MM.1S (cell line): ENCODE measurements at regions not wholly inside any gene's neighbourhood (a gene's known extent, or its start where the extent isn't known, plus 50 kb on each side); places are given as distances from the start of the nearest gene placed in this dataset.

ENCODE experiments used
- DNase-seq: peaks from one replicate; pipeline ENCODE4 v3.0.0-alpha.2; 2015
- H2AFZ ChIP-seq: fragments of 300-600 bp; sonication (generic); 2 replicates; pipeline ENCODE4 v1.6.0; 2016; ENCODE audit warnings: antibody characterized with exemption, low read length
- H3F3A ChIP-seq: fragments of 300-600 bp; sonication (generic); 2 replicates; pipeline ENCODE4 v1.6.1; 2016; ENCODE audit warnings: mild to moderate bottlenecking, antibody characterized with exemption, low read length, moderate library complexity, mixed read lengths; ENCODE audit not compliant: insufficient read depth
- H3K27ac ChIP-seq: fragments of 300-600 bp; sonication (generic); 2 replicates; pipeline ENCODE4 v1.5.1; 2016; ENCODE audit warnings: mild to moderate bottlenecking, low read length
- H3K27me3 ChIP-seq: fragments of 300-600 bp; sonication (generic); replicated peaks from 2 replicates; pipeline ENCODE4 v1.6.0; 2016; ENCODE audit warnings: low read length; ENCODE audit not compliant: insufficient read depth
- H3K36me3 ChIP-seq: fragments of 300-600 bp; sonication (generic); replicated peaks from 2 replicates; pipeline ENCODE4 v1.6.1; 2016; ENCODE audit warnings: mild to moderate bottlenecking, low read length, mixed read lengths; ENCODE audit not compliant: insufficient read depth
- H3K4me1 ChIP-seq: fragments of 300-600 bp; sonication (generic); 2 replicates; pipeline ENCODE4 v1.6.1; 2016; ENCODE audit warnings: low read length, mixed read lengths
- H3K4me2 ChIP-seq: fragments of 300-600 bp; sonication (generic); 2 replicates; pipeline ENCODE4 v1.6.0; 2016; ENCODE audit warnings: low read depth, low read length
- H3K4me3 ChIP-seq: fragments of 300-600 bp; sonication (generic); 2 replicates; pipeline ENCODE4 v1.5.1; 2016; ENCODE audit warnings: low read length, mixed read lengths
- H3K79me2 ChIP-seq: fragments of 300-600 bp; sonication (generic); 2 replicates; pipeline ENCODE4 v1.6.1; 2016; ENCODE audit warnings: mixed run types, low read length, mixed read lengths
- H3K9ac ChIP-seq: fragments of 300-600 bp; sonication (generic); 2 replicates; pipeline ENCODE4 v1.6.1; 2016; ENCODE audit warnings: low read length, mixed read lengths
- H3K9me2 ChIP-seq: fragments of 300-600 bp; sonication (generic); replicated peaks from 2 replicates; pipeline ENCODE4 v1.6.1; 2016; ENCODE audit warnings: mild to moderate bottlenecking, low read length, mixed read lengths; ENCODE audit not compliant: insufficient read depth
- H3K9me3 ChIP-seq: fragments of 300-600 bp; sonication (generic); replicated peaks from 2 replicates; pipeline ENCODE4 v1.6.1; 2016; ENCODE audit warnings: mild to moderate bottlenecking, low read length, mixed read lengths; ENCODE audit not compliant: insufficient read depth
- H4K20me1 ChIP-seq: fragments of 300-600 bp; sonication (generic); 2 replicates; pipeline ENCODE4 v1.6.1; 2016; ENCODE audit warnings: mild to moderate bottlenecking, low read length, moderate library complexity, mixed read lengths; ENCODE audit not compliant: insufficient read depth
- EZH2 ChIP-seq: fragments of 300-600 bp; sonication (generic); optimal IDR thresholded peaks from 2 replicates; pipeline ENCODE3; 2017; ENCODE audit warnings: low read depth, mild to moderate bottlenecking, antibody characterized with exemption, low read length, mixed read lengths
- EZH2phosphoT487 ChIP-seq: fragments of 300-600 bp; sonication (generic); IDR thresholded peaks from 2 replicates; pipeline ENCODE4 v1.6.1; 2018; ENCODE audit warnings: antibody characterized with exemption, low read length
- TF ChIP-seq, protein P1 (sequence below): fragments of 300-600 bp; sonication (generic); IDR thresholded peaks from 2 replicates; pipeline ENCODE4 v1.5.1; 2016; ENCODE audit warnings: antibody characterized with exemption, low read length, mixed read lengths

DNA sequence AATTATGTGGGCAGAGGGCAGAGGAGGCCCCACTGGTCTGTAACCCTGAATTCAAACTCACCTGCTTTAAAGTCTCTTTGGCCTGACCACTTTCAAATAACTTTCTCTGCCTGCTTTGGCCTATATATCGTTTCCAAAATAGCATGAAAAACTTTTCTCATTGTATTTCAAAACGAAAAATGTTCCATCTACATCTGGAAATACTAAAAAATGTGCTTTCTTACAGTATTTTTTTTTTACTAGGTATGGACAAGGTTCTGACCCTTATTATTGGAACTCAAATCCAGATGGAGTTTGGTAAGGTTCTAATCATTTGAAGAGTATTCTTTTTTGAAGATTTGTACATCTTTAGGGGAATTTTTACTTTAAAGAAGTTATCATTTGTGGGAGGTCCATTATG, 241.9 kb downstream of the PAX1 start:
- H3K9me3 ChIP-seq = no peaks in the 10 kb centered on the region
- H3K9ac ChIP-seq = no peak overlapping the region
- no peaks in the 10 kb centered on the region for H3F3A ChIP-seq
- H3K4me2 ChIP-seq = no peak overlapping the region
- H3K4me3 ChIP-seq = no peak overlapping the region
- H3K27ac ChIP-seq = no peak overlapping the region
- TF ChIP-seq EZH2 (no peak), EZH2phosphoT487 (no peak)
- TF ChIP-seq, protein P1, sequence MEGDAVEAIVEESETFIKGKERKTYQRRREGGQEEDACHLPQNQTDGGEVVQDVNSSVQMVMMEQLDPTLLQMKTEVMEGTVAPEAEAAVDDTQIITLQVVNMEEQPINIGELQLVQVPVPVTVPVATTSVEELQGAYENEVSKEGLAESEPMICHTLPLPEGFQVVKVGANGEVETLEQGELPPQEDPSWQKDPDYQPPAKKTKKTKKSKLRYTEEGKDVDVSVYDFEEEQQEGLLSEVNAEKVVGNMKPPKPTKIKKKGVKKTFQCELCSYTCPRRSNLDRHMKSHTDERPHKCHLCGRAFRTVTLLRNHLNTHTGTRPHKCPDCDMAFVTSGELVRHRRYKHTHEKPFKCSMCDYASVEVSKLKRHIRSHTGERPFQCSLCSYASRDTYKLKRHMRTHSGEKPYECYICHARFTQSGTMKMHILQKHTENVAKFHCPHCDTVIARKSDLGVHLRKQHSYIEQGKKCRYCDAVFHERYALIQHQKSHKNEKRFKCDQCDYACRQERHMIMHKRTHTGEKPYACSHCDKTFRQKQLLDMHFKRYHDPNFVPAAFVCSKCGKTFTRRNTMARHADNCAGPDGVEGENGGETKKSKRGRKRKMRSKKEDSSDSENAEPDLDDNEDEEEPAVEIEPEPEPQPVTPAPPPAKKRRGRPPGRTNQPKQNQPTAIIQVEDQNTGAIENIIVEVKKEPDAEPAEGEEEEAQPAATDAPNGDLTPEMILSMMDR = no peak
- no peaks in the 10 kb centered on the region for H4K20me1 ChIP-seq
- no peak for DNase-seq
- no peaks in the 10 kb centered on the region; the same call in none of the 2 replicates for H3K4me1 ChIP-seq
- H2AFZ ChIP-seq = no peak overlapping the region
- H3K79me2 ChIP-seq = no peaks in the 10 kb centered on the region
- H3K27me3 ChIP-seq = no peaks in the 10 kb centered on the region
- H3K9me2 ChIP-seq = no peaks in the 10 kb centered on the region
- H3K36me3 ChIP-seq = no peaks in the 10 kb centered on the region

DNA sequence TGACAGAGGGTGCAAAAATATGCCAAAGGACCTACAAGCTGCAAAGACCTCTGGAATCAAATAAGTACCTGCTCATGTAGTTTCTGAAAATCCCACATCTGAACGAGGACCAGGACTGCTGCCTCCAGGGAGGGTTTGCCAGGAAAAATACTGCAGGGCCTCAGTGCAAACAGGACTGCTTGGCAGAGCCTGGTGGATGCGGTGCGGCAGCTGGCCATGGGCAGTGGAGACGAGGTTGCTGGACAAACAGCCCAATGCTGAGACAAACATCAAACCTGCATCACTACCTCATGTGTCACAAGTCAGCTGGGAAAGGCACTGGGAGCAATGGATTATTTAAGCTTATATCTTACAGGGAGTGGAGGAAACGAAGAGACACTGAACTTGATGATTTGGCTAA, 238.8 kb downstream of the PAX1 start:
- Histone ChIP-seq H3K9me3 (no peaks in the 10 kb centered on the region), H3K36me3 (no peaks in the 10 kb centered on the region), H3K4me2 (no peak overlapping the region), H3K27me3 (no peaks in the 10 kb centered on the region), H3F3A (no peaks in the 10 kb centered on the region), H2AFZ (no peak overlapping the region), H3K27ac (no peak overlapping the region), H4K20me1 (no peaks in the 10 kb centered on the region), H3K9me2 (no peaks in the 10 kb centered on the region), H3K79me2 (no peaks in the 10 kb centered on the region), H3K4me3 (no peak overlapping the region), H3K4me1 (no peaks in the 10 kb centered on the region; the same call in none of the 2 replicates), H3K9ac (no peak overlapping the region)
- TF ChIP-seq EZH2 (no peak), EZH2phosphoT487 (no peak)
- TF ChIP-seq, protein P1 = no peak
- DNase-seq = no peak

DNA sequence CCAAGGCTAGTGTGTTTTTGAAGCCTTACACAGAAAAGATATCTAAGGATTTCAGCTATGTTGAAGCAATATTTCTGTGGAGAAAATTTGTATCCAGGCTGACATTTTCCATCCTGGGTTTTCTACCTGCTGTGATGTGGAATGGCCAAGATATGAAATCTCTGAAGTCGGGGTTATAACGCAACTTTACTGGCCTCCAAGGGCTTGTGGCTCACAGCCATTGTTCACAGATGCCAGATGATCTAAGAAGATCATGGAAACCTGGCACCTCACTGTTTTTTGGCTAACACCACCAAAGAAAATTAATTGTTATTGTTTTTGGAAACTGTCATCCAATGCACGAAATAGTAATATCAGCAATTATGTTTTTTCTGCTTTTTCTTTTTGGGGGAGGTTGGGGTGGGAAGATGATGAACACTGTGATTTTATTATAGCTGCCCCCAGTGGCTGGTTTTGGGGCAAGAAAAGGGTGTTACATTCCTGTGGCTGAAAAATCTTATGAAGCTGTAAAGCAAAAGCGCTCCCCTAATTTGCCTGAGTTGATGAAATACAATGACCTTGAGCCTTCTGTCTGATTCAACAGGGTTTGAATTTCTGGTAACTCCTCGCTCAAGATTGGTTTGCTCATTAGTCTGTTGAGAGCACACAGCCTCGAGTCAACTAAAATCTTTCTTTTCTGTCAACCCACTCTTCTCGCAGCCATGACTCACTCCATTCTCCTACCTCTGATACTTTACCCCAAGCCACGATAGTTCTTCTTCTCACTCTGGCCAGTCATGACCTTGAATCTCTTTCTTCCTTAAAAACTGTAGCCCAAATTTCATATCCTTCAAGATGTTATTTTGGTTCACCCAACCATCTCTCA, 236.7 kb downstream of the PAX1 start:
- no peaks in the 10 kb centered on the region; the same call in none of the 2 replicates for H3K4me1 ChIP-seq
- H3K79me2 ChIP-seq = no peaks in the 10 kb centered on the region
- no peak overlapping the region for H3K4me3 ChIP-seq
- H3K36me3 ChIP-seq = no peaks in the 10 kb centered on the region
- H3K9me3 ChIP-seq = no peaks in the 10 kb centered on the region
- no peak overlapping the region for H3K9ac ChIP-seq
- TF ChIP-seq EZH2phosphoT487 = no peak
- H3K9me2 ChIP-seq = no peaks in the 10 kb centered on the region
- no peaks in the 10 kb centered on the region for H3K27me3 ChIP-seq
- H4K20me1 ChIP-seq = no peaks in the 10 kb centered on the region
- no peak for DNase-seq
- no peaks in the 10 kb centered on the region for H3F3A ChIP-seq
- no peak overlapping the region for H2AFZ ChIP-seq
- H3K27ac ChIP-seq = no peak overlapping the region
- H3K4me2 ChIP-seq = no peak overlapping the region

DNA sequence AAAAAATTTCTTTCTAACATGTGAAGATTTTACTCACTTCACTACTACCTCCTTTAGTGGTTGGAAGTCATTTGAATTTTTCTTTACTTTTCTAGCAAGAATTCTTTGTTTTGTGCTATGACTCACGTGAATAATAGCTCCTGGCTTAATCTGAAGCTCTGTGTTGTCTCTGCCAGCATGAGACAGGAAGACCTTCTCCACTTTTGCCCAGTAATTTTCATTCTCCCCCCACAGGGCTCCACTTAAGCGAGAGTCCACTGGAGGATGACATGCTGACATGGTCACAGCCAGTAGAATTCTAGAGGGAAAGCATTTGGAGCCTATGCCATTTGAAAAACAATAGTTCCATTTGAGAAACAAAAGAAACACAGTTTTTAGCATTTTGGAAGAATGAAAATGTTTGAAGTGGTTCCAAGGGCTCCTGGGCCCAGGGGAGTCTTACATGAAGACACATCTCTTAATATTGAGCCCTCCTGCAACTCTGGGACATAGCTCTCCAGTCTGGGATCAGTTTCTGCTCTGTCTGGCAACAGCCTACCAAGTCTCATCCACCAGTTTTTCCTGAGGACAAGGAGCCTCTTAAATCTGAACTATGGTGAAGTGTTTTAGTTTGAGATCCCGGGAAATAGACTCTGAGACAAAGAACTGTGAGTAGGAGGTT, 231.4 kb downstream of the PAX1 start:
- no peak overlapping the region for H2AFZ ChIP-seq
- no peak overlapping the region for H3K27ac ChIP-seq
- DNase-seq = no peak

More for the DNA sequence above, 231.4 kb downstream of the PAX1 start:
- Histone ChIP-seq H3K4me1 (no peaks in the 10 kb centered on the region), H3K79me2 (no peaks in the 10 kb centered on the region), H3K4me3 (no peak overlapping the region), H3K9me2 (no peaks in the 10 kb centered on the region), H4K20me1 (no peaks in the 10 kb centered on the region), H3K9me3 (no peaks in the 10 kb centered on the region), H3K36me3 (no peaks in the 10 kb centered on the region), H3F3A (no peaks in the 10 kb centered on the region), H3K4me2 (no peak overlapping the region), H3K27me3 (no peaks in the 10 kb centered on the region), H3K9ac (no peak overlapping the region)
- TF ChIP-seq EZH2 = no peak
